Suprapubic skin (tissue), 4 donors: ENCODE measurements at regions not wholly inside any gene's neighbourhood (a gene's known extent, or its start where the extent isn't known, plus 50 kb on each side); places are given as distances from the start of the nearest gene placed in this dataset.

Experiments used
- CTCF ChIP-seq, 2 donors: fragments of 200-600 bp in 1 of 2; fragments of 450-650 bp in 1 of 2; sonication (generic) in 1 of 2; IDR thresholded peaks; one replicate each; pipeline ENCODE4 v1.5.1; 2016 to 2019; ENCODE audit warnings: antibody characterized with exemption in 2 of 2, mild to moderate bottlenecking in 1 of 2, moderate library complexity in 1 of 2
- EP300 ChIP-seq: sonication (generic); formaldehyde crosslinking; IDR thresholded peaks from one replicate; pipeline ENCODE4 v1.6.1; 2017; ENCODE audit warnings: antibody characterized with exemption
- POLR2A ChIP-seq, 2 donors: fragments of 450-650 bp; IDR thresholded peaks; one replicate each; pipeline ENCODE4 v1.6.1; 2017; ENCODE audit warnings: antibody characterized with exemption in 2 of 2, mild to moderate bottlenecking in 2 of 2, moderate library complexity in 2 of 2
- POLR2AphosphoS5 ChIP-seq, 3 donors: sonication (generic); formaldehyde crosslinking; IDR thresholded peaks; one replicate each; pipeline ENCODE4 v1.6.1; 2017; ENCODE audit warnings: antibody characterized with exemption in 3 of 3

GRCh38 chr2:76187415-76187814, 476.7 kb upstream of the GCFC2 start:
- TF ChIP-seq POLR2A (IDR thresholded peaks at IDR 0.05) (no peak), POLR2AphosphoS5 (IDR thresholded peaks at IDR 0.05) (no peak), EP300 (no peak), CTCF (IDR thresholded peaks at IDR 0.05) (no peak)
